Calu3 (cell line): ENCODE measurements at regions not wholly inside any gene's neighbourhood (a gene's known extent, or its start where the extent isn't known, plus 50 kb on each side); places are given as distances from the start of the nearest gene placed in this dataset.

ENCODE experiments used
- BruUV-seq: library from RNA; stranded (reverse); fragments of 400-500 nt; replicated peaks from 2 replicates; lab custom pipeline; 2021; lab: Mats Ljungman, UMichigan
- CTCF ChIA-PET: fragments of 300-600 bp; sonication (Branson Sonifier 250); formaldehyde crosslinking; loops from one replicate; lab custom pipeline; 2022; ENCODE audit warnings: antibody characterized with exemption; lab: Charles Lee
- DNase-seq: peaks from one replicate; pipeline ENCODE4 v3.0.0; 2022
- H3K27ac Mint-ChIP-seq: one replicate; pipeline ENCODE4 v1.8.0; 2022; ENCODE audit warnings: mixed read lengths; ENCODE audit not compliant: unreplicated experiment
- H3K27me3 Mint-ChIP-seq: one replicate; pipeline ENCODE4 v1.8.0; 2022; ENCODE audit warnings: mixed read lengths; ENCODE audit not compliant: unreplicated experiment
- H3K36me3 Mint-ChIP-seq: one replicate; pipeline ENCODE4 v1.8.0; 2022; ENCODE audit warnings: mild to moderate bottlenecking, moderate library complexity, mixed read lengths; ENCODE audit not compliant: insufficient read depth, unreplicated experiment
- H3K4me1 Mint-ChIP-seq: one replicate; pipeline ENCODE4 v1.8.0; 2022; ENCODE audit warnings: mild to moderate bottlenecking, low read depth, mixed read lengths; ENCODE audit not compliant: unreplicated experiment
- H3K4me3 Mint-ChIP-seq: one replicate; pipeline ENCODE4 v1.8.0; 2022; ENCODE audit warnings: mild to moderate bottlenecking, low read depth, moderate library complexity, mixed read lengths; ENCODE audit not compliant: unreplicated experiment
- H3K9me3 Mint-ChIP-seq: one replicate; pipeline ENCODE4 v1.8.0; 2022; ENCODE audit warnings: low read depth, mixed read lengths; ENCODE audit not compliant: unreplicated experiment
- intact Hi-C: fragments of 100-400 bp; cut with micrococcal nuclease; formaldehyde crosslinking; loops from one replicate; pipeline ENCODE4 v1.10.0; 2022; ENCODE audit not compliant: unreplicated experiment
- TF ChIP-seq, protein P1 (sequence below): fragments of 200-600 bp; IDR thresholded peaks from one replicate; pipeline ENCODE4 v1.8.0; 2022; ENCODE audit warnings: antibody characterized with exemption; ENCODE audit not compliant: unreplicated experiment

DNA sequence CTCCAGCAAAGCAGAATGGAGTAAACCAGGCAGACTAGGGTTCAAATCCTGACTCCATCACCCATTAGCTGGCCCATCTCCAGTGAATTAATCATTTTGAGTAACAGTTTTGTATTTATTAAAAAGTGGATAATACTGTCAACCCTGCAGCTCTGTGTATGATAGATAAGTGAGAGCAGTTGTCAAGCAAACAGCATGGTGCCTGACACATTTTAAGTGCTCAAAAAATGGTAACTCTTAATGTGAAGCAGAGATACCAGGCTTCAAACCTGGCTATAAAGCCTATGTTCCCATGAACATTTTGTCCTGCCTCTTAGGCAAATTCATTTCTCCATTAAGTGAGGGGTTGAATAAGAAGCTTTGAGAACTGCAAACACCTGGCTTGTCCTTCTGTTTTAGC, 409.6 kb downstream of the TBC1D4 start:
- no peak for DNase-seq
- H3K4me1 Mint-ChIP-seq = no peaks in the 10 kb centered on the region
- H3K27me3 Mint-ChIP-seq = no peaks in the 10 kb centered on the region
- no peak overlapping the region for H3K4me3 Mint-ChIP-seq
- CTCF ChIA-PET = no interaction called here
- H3K9me3 Mint-ChIP-seq = no peaks in the 10 kb centered on the region
- no peak overlapping the region for H3K27ac Mint-ChIP-seq
- intact Hi-C loops = no loop called here
- TF ChIP-seq, protein P1, sequence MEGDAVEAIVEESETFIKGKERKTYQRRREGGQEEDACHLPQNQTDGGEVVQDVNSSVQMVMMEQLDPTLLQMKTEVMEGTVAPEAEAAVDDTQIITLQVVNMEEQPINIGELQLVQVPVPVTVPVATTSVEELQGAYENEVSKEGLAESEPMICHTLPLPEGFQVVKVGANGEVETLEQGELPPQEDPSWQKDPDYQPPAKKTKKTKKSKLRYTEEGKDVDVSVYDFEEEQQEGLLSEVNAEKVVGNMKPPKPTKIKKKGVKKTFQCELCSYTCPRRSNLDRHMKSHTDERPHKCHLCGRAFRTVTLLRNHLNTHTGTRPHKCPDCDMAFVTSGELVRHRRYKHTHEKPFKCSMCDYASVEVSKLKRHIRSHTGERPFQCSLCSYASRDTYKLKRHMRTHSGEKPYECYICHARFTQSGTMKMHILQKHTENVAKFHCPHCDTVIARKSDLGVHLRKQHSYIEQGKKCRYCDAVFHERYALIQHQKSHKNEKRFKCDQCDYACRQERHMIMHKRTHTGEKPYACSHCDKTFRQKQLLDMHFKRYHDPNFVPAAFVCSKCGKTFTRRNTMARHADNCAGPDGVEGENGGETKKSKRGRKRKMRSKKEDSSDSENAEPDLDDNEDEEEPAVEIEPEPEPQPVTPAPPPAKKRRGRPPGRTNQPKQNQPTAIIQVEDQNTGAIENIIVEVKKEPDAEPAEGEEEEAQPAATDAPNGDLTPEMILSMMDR = no peak
- no peaks in the 10 kb centered on the region for H3K36me3 Mint-ChIP-seq
- BruUV-seq = no TSS peak

DNA sequence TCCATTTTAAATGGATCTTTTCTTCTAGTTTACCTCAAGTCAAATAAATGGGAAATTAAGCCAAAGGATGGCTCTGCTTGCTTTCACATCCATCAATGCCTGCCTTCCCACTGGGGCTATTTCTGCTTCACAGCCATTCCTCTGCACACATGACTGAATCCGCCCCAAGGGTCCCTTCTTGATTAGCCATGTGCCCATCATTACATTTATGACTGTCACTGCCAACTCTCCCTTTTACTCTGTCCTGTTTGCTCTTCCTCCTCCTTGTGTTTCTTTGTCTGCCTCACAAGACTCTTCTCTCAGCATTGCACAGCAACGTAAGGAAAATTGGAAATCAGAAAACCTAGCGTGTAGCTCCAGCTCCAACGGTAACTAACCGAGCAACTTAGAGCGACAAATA, 410.2 kb downstream of the TBC1D4 start:
- no peaks in the 10 kb centered on the region for H3K9me3 Mint-ChIP-seq
- H3K36me3 Mint-ChIP-seq = no peaks in the 10 kb centered on the region
- no peaks in the 10 kb centered on the region for H3K27me3 Mint-ChIP-seq
- intact Hi-C loops = no loop called here
- CTCF ChIA-PET = no interaction called here
- no peak overlapping the region for H3K27ac Mint-ChIP-seq
- no TSS peak for BruUV-seq
- DNase-seq = no peak
- TF ChIP-seq, protein P1 = no peak
- no peak overlapping the region for H3K4me3 Mint-ChIP-seq
- no peaks in the 10 kb centered on the region for H3K4me1 Mint-ChIP-seq

DNA sequence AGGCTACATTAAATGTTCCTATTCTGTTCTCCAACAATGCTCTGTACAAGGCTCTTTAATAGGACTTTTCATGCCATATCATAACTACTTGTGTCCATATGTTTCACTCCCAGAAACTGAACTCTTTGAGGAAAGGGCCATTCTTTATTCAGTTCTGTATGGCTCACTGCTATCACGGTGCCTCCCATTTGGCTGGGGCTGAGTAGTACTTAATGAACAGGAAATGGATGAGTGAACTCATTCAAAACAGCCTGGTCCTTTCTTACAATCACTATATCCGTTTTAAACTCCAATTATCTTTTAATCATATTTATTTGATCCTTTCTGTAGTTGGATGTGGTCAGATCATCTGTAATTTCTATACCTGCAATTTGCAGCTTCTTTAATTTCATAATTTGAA, 410.6 kb downstream of the TBC1D4 start:
- intact Hi-C loops = no loop called here
- no peaks in the 10 kb centered on the region for H3K9me3 Mint-ChIP-seq
- no peak overlapping the region for H3K27ac Mint-ChIP-seq
- DNase-seq = no peak
- TF ChIP-seq, protein P1 = no peak
- no TSS peak for BruUV-seq
- no peak overlapping the region for H3K4me3 Mint-ChIP-seq
- no peaks in the 10 kb centered on the region for H3K36me3 Mint-ChIP-seq
- H3K27me3 Mint-ChIP-seq = no peaks in the 10 kb centered on the region
- no peaks in the 10 kb centered on the region for H3K4me1 Mint-ChIP-seq
- CTCF ChIA-PET = no interaction called here

DNA sequence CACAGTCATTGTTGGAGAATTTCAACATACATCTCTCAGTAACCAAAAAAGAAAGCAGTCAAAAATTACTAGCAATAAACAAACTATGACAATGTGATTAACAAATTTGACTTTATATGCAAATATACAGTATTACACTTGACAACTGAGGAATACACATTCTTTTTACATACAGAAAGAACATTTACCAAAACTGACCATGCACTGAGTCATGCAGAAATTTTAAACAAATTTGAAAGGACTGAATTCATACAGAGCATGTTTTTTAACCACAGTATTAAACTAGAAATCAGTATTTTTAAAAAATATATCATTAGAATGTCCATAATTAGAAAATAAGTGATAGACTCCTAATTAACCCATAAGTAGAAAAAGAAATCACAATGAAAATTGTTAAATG, 420.1 kb downstream of the TBC1D4 start:
- TF ChIP-seq, protein P1 = no peak
- H3K27me3 Mint-ChIP-seq = no peaks in the 10 kb centered on the region
- no peak overlapping the region for H3K27ac Mint-ChIP-seq
- CTCF ChIA-PET = no interaction called here
- H3K4me1 Mint-ChIP-seq = no peaks in the 10 kb centered on the region
- no peaks in the 10 kb centered on the region for H3K36me3 Mint-ChIP-seq
- no peaks in the 10 kb centered on the region for H3K9me3 Mint-ChIP-seq
- no TSS peak for BruUV-seq
- intact Hi-C loops = no loop called here
- no peak overlapping the region for H3K4me3 Mint-ChIP-seq
- no peak for DNase-seq
